Gastrocnemius medialis (tissue), 4 donors: ENCODE measurements at regions not wholly inside any gene's neighbourhood (a gene's known extent, or its start where the extent isn't known, plus 50 kb on each side); places are given as distances from the start of the nearest gene placed in this dataset.

Experiments used
- CTCF ChIP-seq, 5 experiments: fragments of 450-650 bp in 3 of 5; fragments of 200-600 bp in 2 of 5; sonication (generic) in 2 of 5; IDR thresholded peaks in 4 of 5; conservative IDR thresholded peaks in 1 of 5; 1 replicate in 4 of 5; 2 replicates in 1 of 5; pipeline ENCODE4 v1.5.1; 2016 to 2019; ENCODE audit warnings: antibody characterized with exemption in 5 of 5, mild to moderate bottlenecking in 3 of 5, moderate library complexity in 3 of 5
- POLR2A ChIP-seq, 2 donors: fragments of 450-650 bp; IDR thresholded peaks; one replicate each; pipeline ENCODE4 v1.6.1; 2017; ENCODE audit warnings: antibody characterized with exemption in 2 of 2, mild to moderate bottlenecking in 2 of 2, moderate library complexity in 2 of 2

GRCh38 chr13:99620806-99621205 lies 119.5 kb downstream of the TM9SF2 start:
- no peak for TF ChIP-seq CTCF (IDR thresholded peaks at IDR 0.05 in 4 of 5, conservative IDR thresholded peaks at IDR 0.05 in 1 of 5)
- TF ChIP-seq POLR2A (IDR thresholded peaks at IDR 0.05) = no peak
